Limb (tissue), 2 donors: ENCODE measurements at regions not wholly inside any gene's neighbourhood (a gene's known extent, or its start where the extent isn't known, plus 50 kb on each side); places are given as distances from the start of the nearest gene placed in this dataset.

ENCODE experiments used
- DNase-seq, 2 donors: peaks; one replicate each; pipeline ENCODE4 v3.0.0-alpha.2; 2016; ENCODE audit errors: extremely low spot score in 2 of 2

DNA sequence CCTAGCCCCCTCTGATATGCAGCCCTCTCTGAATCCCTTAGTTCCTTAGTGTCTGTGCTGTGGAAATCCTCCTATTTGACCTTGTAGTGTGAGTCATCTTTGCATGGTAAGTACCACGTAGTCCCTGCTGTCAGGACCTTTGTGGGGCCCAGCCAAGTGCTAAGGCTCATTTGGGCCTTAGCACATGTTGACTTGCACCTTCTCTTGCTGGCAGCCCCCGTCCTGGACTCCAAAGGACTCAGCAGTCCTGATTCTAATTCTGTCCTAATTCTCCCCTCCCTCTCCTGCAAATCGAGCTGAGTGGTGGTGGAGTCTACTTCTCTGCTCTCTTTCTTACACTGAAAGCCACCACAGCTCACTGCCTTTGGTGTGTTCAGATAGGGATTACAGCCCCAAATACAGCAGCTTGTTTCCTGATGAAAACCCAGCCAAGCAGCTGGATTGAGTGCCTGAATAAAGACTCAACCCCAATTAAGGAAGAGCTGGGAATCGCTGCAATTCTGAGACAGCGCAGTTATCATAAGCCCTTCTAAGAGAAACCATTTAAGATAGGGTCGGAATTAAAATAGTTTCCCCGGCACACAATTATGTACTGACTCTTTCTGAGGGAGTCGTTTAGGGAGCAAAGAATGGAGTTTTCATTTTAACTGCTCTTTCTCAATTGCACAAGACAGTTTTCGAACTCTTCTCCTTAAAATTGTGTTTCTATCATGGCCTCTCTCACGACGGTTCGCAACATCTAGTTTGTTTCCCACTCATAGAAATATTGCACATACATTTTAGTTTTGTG is 215.6 kb upstream of the TNP1 start:
- DNase-seq = no peak

DNA sequence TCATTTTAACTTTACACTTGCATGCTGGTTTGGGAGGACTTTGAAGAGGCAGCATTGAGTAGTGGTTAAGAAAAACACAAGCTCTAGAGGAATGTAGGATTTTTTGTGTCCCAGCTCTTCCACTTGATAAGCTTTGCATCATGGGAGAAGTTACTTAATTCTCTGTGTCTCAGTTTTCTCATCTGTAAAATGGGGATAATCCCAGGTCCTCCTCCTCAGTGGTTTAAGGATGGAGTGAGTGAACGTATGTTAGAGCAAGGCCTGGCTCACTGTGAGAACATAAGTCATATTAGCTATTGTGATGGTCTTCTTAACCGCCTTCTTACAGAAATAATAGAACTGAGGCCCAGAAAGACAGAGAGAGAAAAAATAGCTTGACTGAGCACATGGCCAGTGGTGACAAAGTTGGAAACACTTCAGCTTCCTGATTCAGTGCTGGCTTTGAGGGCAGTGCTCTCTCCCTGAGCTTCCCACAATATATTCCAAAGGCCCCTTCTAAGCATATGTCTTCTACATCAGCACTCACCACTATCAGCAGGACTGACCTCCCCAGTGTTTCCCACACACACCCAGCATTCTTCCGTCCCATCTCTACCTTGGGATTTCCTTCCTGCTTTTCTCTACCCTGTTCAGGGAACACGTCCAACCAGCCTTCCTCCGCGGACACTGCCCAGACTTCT is 214.9 kb upstream of the TNP1 start:
- DNase-seq = no peak

DNA sequence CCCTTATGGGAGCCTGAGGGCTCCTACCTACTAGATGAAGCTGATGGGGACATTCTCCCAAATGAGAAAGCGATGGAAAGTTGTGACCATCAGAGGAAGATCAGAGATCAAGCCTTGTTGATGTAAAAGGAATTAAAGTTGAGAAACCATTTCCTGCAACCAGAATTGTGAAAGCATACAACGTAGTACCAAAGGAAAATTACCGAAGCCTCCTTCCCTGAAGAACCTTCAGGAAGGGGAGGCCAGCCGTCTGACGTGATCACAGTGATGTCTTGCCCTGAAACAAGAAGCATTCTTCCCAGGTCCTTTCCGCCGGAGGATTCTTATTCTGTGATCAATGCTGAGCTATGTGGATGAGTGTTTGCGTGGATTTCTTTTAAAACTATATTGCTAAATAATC is 211.6 kb upstream of the TNP1 start:
- DNase-seq = no peak

GRCh38 chr2:217070611-217071010 is 210.7 kb upstream of the TNP1 start:
- no peak for DNase-seq

DNA sequence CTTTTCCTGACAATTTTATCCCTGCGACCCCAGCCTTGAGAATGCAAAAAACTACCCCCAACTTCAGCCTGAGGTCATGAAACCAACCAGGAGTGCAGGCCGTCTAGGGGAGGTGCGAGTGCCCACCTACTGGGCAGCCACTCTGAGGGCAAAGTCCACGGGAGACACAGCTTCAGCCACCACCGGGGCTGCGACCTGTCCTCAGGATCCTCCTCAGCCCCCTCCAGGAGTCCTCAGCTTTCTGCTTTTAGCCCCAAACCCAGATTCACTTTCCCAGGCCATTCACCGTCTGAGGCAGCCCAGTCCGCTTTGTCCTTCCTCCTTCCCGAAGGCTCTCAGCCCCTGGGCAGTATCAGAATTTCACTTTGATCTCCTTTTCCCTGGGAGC is 210.2 kb upstream of the TNP1 start:
- DNase-seq = no peak

DNA sequence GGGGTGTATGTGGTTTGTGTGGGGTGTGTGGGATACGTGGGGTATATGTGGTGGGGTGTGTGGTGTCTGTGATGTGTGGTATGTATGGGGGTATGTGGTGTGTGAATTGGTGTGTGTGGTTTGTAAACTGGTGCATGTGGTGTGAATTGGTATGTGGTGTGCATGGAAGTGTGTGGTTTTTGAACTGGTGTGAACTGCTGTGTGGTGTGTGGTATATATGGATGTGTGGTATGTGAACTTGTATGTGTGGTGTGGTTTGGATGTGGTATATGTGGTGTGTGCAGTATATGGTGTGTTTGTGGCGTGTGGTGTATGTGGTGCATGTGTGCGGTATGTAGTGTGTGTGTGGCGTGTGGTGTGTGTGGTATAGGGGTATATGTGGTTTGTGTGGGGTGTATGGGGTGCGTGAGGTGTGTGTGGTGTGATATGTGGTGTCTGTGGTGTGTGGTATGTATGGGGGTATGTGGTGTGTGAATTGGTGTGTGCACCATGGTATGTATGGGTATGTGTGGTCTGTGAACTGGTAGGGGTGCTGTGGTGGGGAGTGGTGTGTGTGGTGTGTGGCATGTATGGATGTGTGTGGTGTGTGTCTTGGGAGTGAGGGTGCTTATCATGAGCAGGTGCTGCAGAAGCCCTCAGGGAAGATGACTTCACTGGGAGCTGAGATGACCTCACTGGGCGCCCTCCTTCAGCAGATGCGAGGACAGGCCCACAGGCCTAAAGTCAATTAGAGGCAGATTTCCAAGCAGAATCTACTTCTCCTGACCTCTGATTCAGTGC is 209.6 kb upstream of the TNP1 start:
- no peak for DNase-seq

GRCh38 chr2:217068677-217069250 is 208.9 kb upstream of the TNP1 start:
- no peak for DNase-seq

DNA sequence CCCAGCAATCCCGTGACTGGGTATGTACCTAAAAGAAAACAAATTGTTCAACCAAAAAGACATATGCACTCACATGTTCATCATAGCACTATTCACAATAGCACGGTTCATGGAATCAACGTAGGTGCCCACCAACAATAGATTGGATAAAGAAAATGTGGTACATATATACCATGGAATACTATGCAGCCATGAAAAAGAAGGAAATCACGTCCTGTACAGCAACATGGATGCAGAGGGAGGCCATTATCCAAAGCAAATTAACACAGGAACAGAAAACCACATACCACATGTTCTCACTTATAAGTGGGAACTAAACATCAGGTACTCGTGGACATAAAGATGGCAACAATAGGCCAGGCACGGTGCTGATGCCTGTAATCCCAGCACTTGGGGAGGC is 207.9 kb upstream of the TNP1 start:
- no peak for DNase-seq

- DNase-seq = no peak
Measured at GRCh38 chr2:217066510-217067270, 206.8 kb upstream of the TNP1 start.

DNA sequence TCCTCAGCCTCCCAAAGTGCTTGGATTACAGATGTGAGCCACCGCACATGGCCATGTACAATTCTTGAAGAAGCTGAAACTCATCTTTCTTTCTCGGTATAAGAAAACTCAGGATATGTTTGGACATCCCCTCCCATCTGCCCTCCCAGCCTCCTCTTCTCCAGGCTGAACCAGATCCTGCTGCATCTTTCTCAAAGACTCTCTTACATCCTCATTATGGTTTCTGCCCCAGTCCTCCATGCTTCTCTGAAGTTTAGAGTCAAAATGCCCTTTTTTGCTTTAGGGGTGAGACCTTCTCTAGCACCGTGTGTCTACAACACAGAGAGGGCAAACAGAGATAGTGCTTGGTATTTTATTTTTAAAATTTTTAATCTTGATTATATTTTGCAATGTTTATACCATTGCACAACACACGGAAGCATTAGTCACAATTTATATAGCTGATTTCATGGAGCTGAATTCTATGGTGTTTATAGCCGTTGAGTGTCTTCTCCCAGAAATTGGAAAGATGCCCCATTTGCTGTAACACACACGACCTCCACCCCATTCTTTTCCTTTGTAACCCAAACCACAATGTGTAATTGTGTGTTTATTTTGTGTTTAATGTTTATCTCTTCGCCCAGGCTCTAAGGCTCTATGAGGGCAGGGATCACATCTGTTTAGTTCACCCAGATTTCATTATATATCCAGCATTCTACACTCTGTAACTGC is 206.0 kb upstream of the TNP1 start:
- DNase-seq = no peak

DNA sequence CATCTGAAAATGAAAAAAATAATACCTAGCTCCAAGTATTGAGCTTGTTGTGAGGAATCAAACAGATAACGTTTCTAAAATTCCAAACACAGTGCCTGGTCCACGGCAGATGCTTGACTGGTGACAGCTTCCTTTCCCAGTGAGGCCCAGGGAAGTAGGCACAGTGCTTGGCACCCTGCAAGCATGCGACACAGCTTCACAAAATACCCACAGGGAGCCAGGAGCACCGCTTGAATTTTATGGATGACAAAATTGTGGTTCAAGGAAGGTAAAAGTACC is 205.1 kb upstream of the TNP1 start:
- DNase-seq = no peak

- DNase-seq = no peak
Measured at GRCh38 chr2:217064234-217065011, 204.6 kb upstream of the TNP1 start.

GRCh38 chr2:217063238-217063755 is 203.4 kb upstream of the TNP1 start:
- DNase-seq = no peak

DNA sequence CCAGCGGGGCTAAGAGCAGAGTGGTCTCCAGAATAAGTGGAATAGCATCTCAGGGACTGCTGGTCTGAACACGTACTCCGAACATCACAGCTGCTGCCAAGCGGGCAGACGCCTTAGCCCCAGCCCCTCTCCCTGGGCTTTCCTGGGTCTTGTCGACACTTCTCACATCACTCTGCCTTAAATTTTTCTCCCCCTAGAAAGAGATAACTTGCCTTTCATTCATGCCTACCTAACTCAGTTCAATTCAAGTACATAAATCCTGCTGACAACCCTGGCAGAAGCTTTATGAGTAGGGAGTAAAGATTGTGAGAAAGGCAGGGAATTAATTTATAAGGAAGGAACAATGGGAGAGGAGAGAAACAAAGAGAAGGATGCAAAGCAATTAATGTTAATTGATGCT is 202.9 kb upstream of the TNP1 start:
- no peak for DNase-seq

- no peak for DNase-seq
Measured at GRCh38 chr2:217061916-217062505, 202.1 kb upstream of the TNP1 start.

DNA sequence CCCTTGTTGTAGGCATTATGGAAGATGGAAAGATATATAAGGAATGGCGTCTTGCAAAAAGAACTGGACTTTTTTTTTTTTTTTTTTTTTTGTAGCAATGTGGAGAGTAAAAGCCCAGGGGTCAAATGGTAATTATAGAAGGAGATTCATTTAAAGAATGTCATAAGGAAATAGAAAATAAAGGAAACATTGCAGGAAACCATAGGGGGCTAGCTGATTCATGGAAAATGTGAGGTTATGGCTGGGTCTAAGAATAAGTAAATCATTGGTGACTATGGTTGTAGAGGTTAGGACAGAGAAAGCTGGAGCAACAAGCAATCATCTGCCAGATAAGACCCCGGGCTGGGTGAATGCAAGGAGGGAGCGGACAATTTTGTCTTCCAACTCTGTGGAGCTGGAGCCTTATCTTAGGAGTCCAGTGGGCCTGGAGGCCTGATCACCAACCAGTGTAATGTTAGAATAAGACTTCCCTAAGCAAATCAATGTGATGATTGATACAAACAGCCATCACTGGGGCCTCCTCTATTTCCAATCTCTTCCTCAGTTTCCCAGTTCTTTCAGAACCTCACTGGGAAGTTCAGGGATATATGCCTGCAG is 201.2 kb upstream of the TNP1 start:
- DNase-seq = no peak

GRCh38 chr2:217060516-217060915 is 200.7 kb upstream of the TNP1 start:
- no peak for DNase-seq

- DNase-seq = no peak
Measured at GRCh38 chr2:217058791-217059755, 199.2 kb upstream of the TNP1 start.
